IMR-90 (cell line): ENCODE measurements at regions not wholly inside any gene's neighbourhood (a gene's known extent, or its start where the extent isn't known, plus 50 kb on each side); places are given as distances from the start of the nearest gene placed in this dataset.

Source experiments
- ATAC-seq: fragments of 200-7000 bp; cut with Tn5 transposase; 2 replicates; pipeline ENCODE4 v1.9.1; 2020; ENCODE audit warnings: low read depth, mild to moderate bottlenecking, moderate library complexity
- BruUV-seq: library from RNA; stranded (reverse); fragments of 400-500 nt; replicated peaks from 2 replicates; lab custom pipeline; 2021; lab: Mats Ljungman, UMichigan
- CTCF ChIA-PET: fragments of 300-600 bp; formaldehyde crosslinking; extraction: SDS; loops from one replicate; lab custom pipeline; 2021; ENCODE audit warnings: antibody characterized with exemption; lab: Yijun Ruan, JAX
- POLR2A ChIA-PET: fragments of 300-600 bp; sonication (Branson Sonifier 250); formaldehyde crosslinking; loops from one replicate; lab custom pipeline; 2022; ENCODE audit warnings: antibody characterized with exemption; ENCODE audit not compliant: unreplicated experiment; lab: Charles Lee
- DNase-seq: peaks from one replicate; pipeline ENCODE4 v3.0.0; 2013
- H2AFZ ChIP-seq: replicated peaks from 2 replicates; pipeline ENCODE3; 2013; ENCODE audit warnings: low read length, mild to moderate bottlenecking; ENCODE audit not compliant: poor library complexity
- H2AK5ac ChIP-seq: 2 replicates; pipeline ENCODE4 v1.6.1; 2013; ENCODE audit warnings: low read depth, low read length, inconsistent platforms
- H2AK9ac ChIP-seq: replicated peaks from 2 replicates; pipeline ENCODE3; 2013; ENCODE audit warnings: mild to moderate bottlenecking, low read depth, low read length, moderate library complexity; ENCODE audit not compliant: poor library complexity
- H2BK120ac ChIP-seq: 2 replicates; pipeline ENCODE4 v1.6.1; 2013; ENCODE audit warnings: low read depth, low read length, inconsistent platforms
- H2BK15ac ChIP-seq: 3 replicates; pipeline ENCODE4 v1.6.1; 2013; ENCODE audit warnings: low read depth, low read length, inconsistent platforms
- H2BK20ac ChIP-seq: 2 replicates; pipeline ENCODE4 v1.6.1; 2013; ENCODE audit warnings: low read depth, mild to moderate bottlenecking, inconsistent platforms, low read length, moderate library complexity
- H2BK5ac ChIP-seq: 2 replicates; pipeline ENCODE4 v1.6.1; 2013; ENCODE audit warnings: mild to moderate bottlenecking, low read depth, low read length, inconsistent platforms; ENCODE audit not compliant: poor library complexity, severe bottlenecking
- H3K14ac ChIP-seq: replicated peaks from 2 replicates; pipeline ENCODE4 v1.6.1; 2013; ENCODE audit warnings: low read depth, low read length, inconsistent platforms
- H3K18ac ChIP-seq: 2 replicates; pipeline ENCODE4 v1.6.1; 2013; ENCODE audit warnings: low read depth, low read length, control low read depth
- H3K23ac ChIP-seq: 2 replicates; pipeline ENCODE4 v1.6.1; 2013; ENCODE audit warnings: low read depth, low read length, inconsistent platforms
- H3K27ac ChIP-seq: 2 replicates; pipeline ENCODE4 v1.5.1; 2013; ENCODE audit warnings: mild to moderate bottlenecking, control low read depth, low read length; ENCODE audit not compliant: insufficient read depth
- H3K27me3 ChIP-seq: 2 replicates; pipeline ENCODE4 v1.6.1; 2013; ENCODE audit warnings: low read length; ENCODE audit not compliant: control insufficient read depth, insufficient read depth
- H3K36me3 ChIP-seq: 2 replicates; pipeline ENCODE4 v1.6.1; 2013; ENCODE audit warnings: low read length, mixed read lengths; ENCODE audit not compliant: control insufficient read depth, insufficient read depth
- H3K4ac ChIP-seq: 2 replicates; pipeline ENCODE4 v1.6.1; 2013; ENCODE audit warnings: low read depth, low read length, inconsistent platforms
- H3K4me1 ChIP-seq: 2 replicates; pipeline ENCODE4 v1.6.1; 2013; ENCODE audit warnings: low read length, mixed read lengths; ENCODE audit not compliant: control insufficient read depth, insufficient read depth
- H3K4me2 ChIP-seq: 2 replicates; pipeline ENCODE4 v1.6.1; 2013; ENCODE audit warnings: low read depth, mild to moderate bottlenecking, control low read depth, low read length, moderate library complexity
- H3K4me3 ChIP-seq: 2 replicates; pipeline ENCODE4 v1.5.1; 2013; ENCODE audit warnings: low read depth, mild to moderate bottlenecking, control low read depth, low read length, moderate library complexity; ENCODE audit not compliant: insufficient read depth
- H3K56ac ChIP-seq: 2 replicates; pipeline ENCODE4 v1.6.1; 2013; ENCODE audit warnings: low read length, inconsistent platforms; ENCODE audit not compliant: insufficient read depth; ENCODE audit errors: extremely low read depth
- H3K79me1 ChIP-seq, 2 experiments: 2 replicates each; pipeline ENCODE4 v1.6.1; 2013; ENCODE audit warnings: low read length in 2 of 2, inconsistent platforms in 1 of 2, low read depth in 1 of 2
- H3K9ac ChIP-seq: 2 replicates; pipeline ENCODE4 v1.6.1; 2013; ENCODE audit warnings: low read depth, low read length, control low read depth
- H3K9me1 ChIP-seq: 2 replicates; pipeline ENCODE4 v1.6.1; 2013; ENCODE audit warnings: low read length, inconsistent platforms; ENCODE audit not compliant: insufficient read depth
- H3K9me3 ChIP-seq: 2 replicates; pipeline ENCODE4 v1.6.1; 2013; ENCODE audit warnings: low read length; ENCODE audit not compliant: control insufficient read depth, insufficient read depth
- H4K20me1 ChIP-seq: 2 replicates; pipeline ENCODE4 v1.6.1; 2013; ENCODE audit warnings: low read length, inconsistent platforms; ENCODE audit not compliant: insufficient read depth
- H4K5ac ChIP-seq: 2 replicates; pipeline ENCODE4 v1.6.1; 2013; ENCODE audit warnings: mild to moderate bottlenecking, low read depth, low read length, control low read depth
- H4K8ac ChIP-seq, 2 experiments: 2 replicates each; pipeline ENCODE4 v1.6.1; 2013; ENCODE audit warnings: low read depth in 2 of 2, low read length in 2 of 2, control low read depth in 1 of 2, inconsistent platforms in 1 of 2
- H4K91ac ChIP-seq: 2 replicates; pipeline ENCODE4 v1.6.1; 2013; ENCODE audit warnings: low read depth, low read length, inconsistent platforms; ENCODE audit not compliant: insufficient read depth
- BHLHE40 ChIP-seq: fragments of 150-350 bp; IDR thresholded peaks from 2 replicates; pipeline ENCODE4 v1.6.1; 2016; ENCODE audit warnings: mild to moderate bottlenecking, low read depth, low read length
- CEBPB ChIP-seq: IDR thresholded peaks from 2 replicates; pipeline ENCODE4 v1.6.1; 2012; ENCODE audit warnings: low read depth, low read length, improper control_type of control experiment
- CHD1 ChIP-seq: IDR thresholded peaks from 2 replicates; pipeline ENCODE4 v1.6.1; 2012; ENCODE audit warnings: low read depth, low read length, improper control_type of control experiment
- CTCF ChIP-seq: conservative IDR thresholded peaks from 2 replicates; pipeline ENCODE4 v1.5.1; 2012; ENCODE audit warnings: mild to moderate bottlenecking, low read depth, low read length, improper control_type of control experiment
- FOS ChIP-seq: fragments of 150-350 bp; IDR thresholded peaks from 2 replicates; pipeline ENCODE4 v1.6.1; 2016; ENCODE audit warnings: low read depth, low read length
- MAFK ChIP-seq: IDR thresholded peaks from 2 replicates; pipeline ENCODE4 v1.6.1; 2012; ENCODE audit warnings: low read depth, low read length, improper control_type of control experiment
- MAZ ChIP-seq: IDR thresholded peaks from 2 replicates; pipeline ENCODE4 v1.6.1; 2012; ENCODE audit warnings: low read depth, mild to moderate bottlenecking, low read length, improper control_type of control experiment, moderate library complexity, borderline replicate concordance
- NFE2L2 ChIP-seq: fragments of 150-350 bp; IDR thresholded peaks from 2 replicates; pipeline ENCODE4 v1.6.1; 2016; ENCODE audit warnings: low read depth, mild to moderate bottlenecking, low read length
- POLR2A ChIP-seq: IDR thresholded peaks from 2 replicates; pipeline ENCODE4 v1.6.1; 2012; ENCODE audit warnings: mild to moderate bottlenecking, low read depth, low read length
- RAD21 ChIP-seq: IDR thresholded peaks from 2 replicates; pipeline ENCODE4 v1.6.1; 2012; ENCODE audit warnings: low read length, improper control_type of control experiment
- RCOR1 ChIP-seq: IDR thresholded peaks from 2 replicates; pipeline ENCODE4 v1.6.1; 2012; ENCODE audit warnings: mild to moderate bottlenecking, low read length, improper control_type of control experiment; ENCODE audit not compliant: insufficient replicate concordance
- RFX5 ChIP-seq: IDR thresholded peaks from 2 replicates; pipeline ENCODE4 v1.8.0; 2012; ENCODE audit warnings: low read depth, mild to moderate bottlenecking, low read length, moderate library complexity
- SMC3 ChIP-seq: fragments of 150-350 bp; IDR thresholded peaks from 2 replicates; pipeline ENCODE4 v1.6.1; 2016; ENCODE audit warnings: low read depth, mild to moderate bottlenecking, antibody characterized with exemption, low read length, moderate library complexity
- USF2 ChIP-seq: fragments of 150-350 bp; IDR thresholded peaks from 2 replicates; pipeline ENCODE4 v1.6.1; 2017; ENCODE audit warnings: mild to moderate bottlenecking, antibody characterized with exemption, low read length, low read depth
- WGBS, 2 experiments: methylation state at CpG; one replicate each; pipeline versions ENCODE4 v1.1.5 to v1.1.7; 2013; ENCODE audit warnings: missing lambda C conversion rate in 2 of 2; ENCODE audit not compliant: insufficient read length in 1 of 2; ENCODE audit errors: extremely low coverage in 2 of 2; 5-methylcytosine and 5-hydroxymethylcytosine counted together
- dilution Hi-C: fragments of 300-500 bp; cut with HindIII; formaldehyde crosslinking; loops from one replicate; pipeline ENCODE4 v1.14.3; 2018; ENCODE audit warnings: low sequenced_read_pairs; ENCODE audit not compliant: unreplicated experiment
- in situ Hi-C: fragments of 300-500 bp; cut with MboI; formaldehyde crosslinking; loops from 3 replicates; pipeline ENCODE4 v1.14.3; 2019; ENCODE audit warnings: low sequenced_read_pairs, inconsistent platforms, mixed read lengths
- intact Hi-C: fragments of 100-400 bp; cut with micrococcal nuclease; formaldehyde crosslinking; loops from 2 replicates; pipeline ENCODE4 v1.10.0; 2022
- TF ChIP-seq, protein P1 (sequence below): fragments of 150-350 bp; IDR thresholded peaks from 2 replicates; pipeline ENCODE4 v1.6.1; 2016; ENCODE audit warnings: low read depth, mild to moderate bottlenecking, low read length, moderate library complexity, borderline replicate concordance

GRCh38 chr2:236632295-236633218 is 62.9 kb downstream of the ACKR3 start:
- no peak overlapping the region for H3K4ac ChIP-seq
- no peaks in the 10 kb centered on the region for H3K36me3 ChIP-seq
- WGBS, 2 experiments: 66% methylated on average over 7 of the region's 11 CpGs; no CpG with 5 or more reads in 1 of the 2 experiments
- in situ Hi-C loops: no loop called here
- peaks cover 2% of the 10 kb centered on the region; the same call in 1 of the 2 replicates for H3K9me3 ChIP-seq
- no peak overlapping the region for H2BK120ac ChIP-seq
- no peak overlapping the region for H2BK15ac ChIP-seq
- H3K14ac ChIP-seq: no peak overlapping the region
- ATAC-seq (no peak), DNase-seq (no peak)
- ChIA-PET POLR2A (no interaction called here), CTCF (interaction anchor here (0.5 kb wide), 1 partner anchor 1122 kb away, joined by 3 read pairs; no protein-coding TSS in a partner anchor)
- H3K4me3 ChIP-seq: no peak overlapping the region
- no peaks in the 10 kb centered on the region for H3K9me1 ChIP-seq
- no peaks in the 10 kb centered on the region for H3K4me1 ChIP-seq
- no peak overlapping the region for H3K4me2 ChIP-seq
- intact Hi-C loops: no loop called here
- no peak overlapping the region for H3K27ac ChIP-seq
- no peak overlapping the region for H3K56ac ChIP-seq
- no peak overlapping the region for H4K5ac ChIP-seq
- BruUV-seq: no TSS peak
- H3K79me1 ChIP-seq: no peaks in the 10 kb centered on the region
- no peak overlapping the region for H4K8ac ChIP-seq
- H3K18ac ChIP-seq: no peak overlapping the region
- H3K23ac ChIP-seq: no peak overlapping the region
- no peak overlapping the region for H2BK20ac ChIP-seq
- H2AFZ ChIP-seq: no peak overlapping the region
- dilution Hi-C loops: no loop called here
- TF ChIP-seq USF2 (no peak), BHLHE40 (no peak), RFX5 (no peak), RAD21 (no peak), MAFK (no peak), RCOR1 (no peak), CHD1 (no peak), NFE2L2 (no peak), POLR2A (no peak), CEBPB (no peak), MAZ (no peak), CTCF (no peak), SMC3 (no peak), FOS (no peak)
- TF ChIP-seq, protein P1, sequence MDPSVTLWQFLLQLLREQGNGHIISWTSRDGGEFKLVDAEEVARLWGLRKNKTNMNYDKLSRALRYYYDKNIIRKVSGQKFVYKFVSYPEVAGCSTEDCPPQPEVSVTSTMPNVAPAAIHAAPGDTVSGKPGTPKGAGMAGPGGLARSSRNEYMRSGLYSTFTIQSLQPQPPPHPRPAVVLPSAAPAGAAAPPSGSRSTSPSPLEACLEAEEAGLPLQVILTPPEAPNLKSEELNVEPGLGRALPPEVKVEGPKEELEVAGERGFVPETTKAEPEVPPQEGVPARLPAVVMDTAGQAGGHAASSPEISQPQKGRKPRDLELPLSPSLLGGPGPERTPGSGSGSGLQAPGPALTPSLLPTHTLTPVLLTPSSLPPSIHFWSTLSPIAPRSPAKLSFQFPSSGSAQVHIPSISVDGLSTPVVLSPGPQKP: no peak
- peaks cover 13% of the 10 kb centered on the region for H3K27me3 ChIP-seq
- no peak overlapping the region for H2AK5ac ChIP-seq
- H2AK9ac ChIP-seq: no peak overlapping the region
- no peak overlapping the region for H2BK5ac ChIP-seq
- no peaks in the 10 kb centered on the region for H4K20me1 ChIP-seq
- H4K91ac ChIP-seq: no peak overlapping the region
- no peak overlapping the region for H3K9ac ChIP-seq
